NCI-H2227 (cell line): ENCODE measurements at regions not wholly inside any gene's neighbourhood (a gene's known extent, or its start where the extent isn't known, plus 50 kb on each side); places are given as distances from the start of the nearest gene placed in this dataset.

Source experiments
- DNase-seq: peaks from one replicate; lab custom pipeline; 2025; ENCODE audit not compliant: unreplicated experiment; lab: John Stamatoyannopoulos, UW

DNA sequence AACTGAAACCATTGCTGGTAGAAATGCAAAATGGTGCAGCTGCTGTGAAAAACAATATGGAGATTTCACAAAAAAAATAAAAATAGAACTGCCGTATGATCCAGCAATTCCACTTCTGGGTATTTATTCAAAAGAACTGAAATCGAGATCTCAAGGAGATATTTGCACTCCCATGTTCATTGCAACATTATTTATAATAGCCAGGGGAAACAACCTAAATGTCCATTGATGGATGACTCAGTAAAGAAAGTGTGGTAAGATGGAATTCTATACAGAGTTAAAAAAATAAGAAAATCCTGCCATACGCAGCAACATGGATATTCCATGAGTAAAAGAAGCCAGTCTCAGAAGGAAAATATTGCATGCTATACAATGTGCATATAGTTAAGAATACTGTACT lies 290.6 kb upstream of the GHITM start:
- no peak for DNase-seq

DNA sequence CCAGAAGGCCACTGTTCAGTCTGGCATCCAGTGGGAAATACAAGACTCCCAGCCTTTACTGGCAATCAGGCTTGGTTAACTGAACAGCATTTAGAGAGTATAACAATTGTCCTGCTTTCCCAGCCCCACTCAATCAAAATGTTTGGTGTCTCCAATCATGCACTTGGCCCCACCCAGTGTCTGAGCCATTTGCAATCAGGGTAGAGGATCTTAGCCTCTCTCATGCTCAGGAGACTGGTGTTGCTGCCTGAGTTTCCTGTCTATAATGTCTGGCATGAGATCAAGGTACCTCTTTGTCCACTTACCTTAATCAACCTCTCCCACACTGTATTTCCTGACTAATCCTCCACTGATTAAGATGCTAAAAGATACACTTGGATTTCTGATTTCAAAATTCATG lies 290.2 kb upstream of the GHITM start:
- DNase-seq = no peak

DNA sequence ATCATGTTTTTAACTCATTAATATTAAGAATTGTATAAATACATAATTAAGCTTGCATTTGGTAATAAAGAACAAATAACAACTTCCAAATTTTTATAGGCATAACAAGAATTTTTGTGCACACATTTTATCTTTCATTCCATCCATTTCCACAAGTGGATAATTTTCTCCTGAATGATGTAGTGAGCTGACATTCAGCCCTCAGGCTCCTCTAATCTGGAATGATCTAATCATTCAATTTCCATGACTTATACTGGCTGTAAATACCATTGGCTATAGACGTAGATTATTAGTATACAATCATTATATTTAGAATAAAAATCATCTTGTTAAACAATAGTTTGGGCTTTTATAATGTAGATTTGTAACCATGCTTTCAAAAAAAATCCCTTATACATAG lies 287.2 kb upstream of the GHITM start:
- DNase-seq = no peak

- no peak for DNase-seq
Observed at GRCh38 chr10:83862723-83863122, 276.6 kb upstream of the GHITM start.

DNA sequence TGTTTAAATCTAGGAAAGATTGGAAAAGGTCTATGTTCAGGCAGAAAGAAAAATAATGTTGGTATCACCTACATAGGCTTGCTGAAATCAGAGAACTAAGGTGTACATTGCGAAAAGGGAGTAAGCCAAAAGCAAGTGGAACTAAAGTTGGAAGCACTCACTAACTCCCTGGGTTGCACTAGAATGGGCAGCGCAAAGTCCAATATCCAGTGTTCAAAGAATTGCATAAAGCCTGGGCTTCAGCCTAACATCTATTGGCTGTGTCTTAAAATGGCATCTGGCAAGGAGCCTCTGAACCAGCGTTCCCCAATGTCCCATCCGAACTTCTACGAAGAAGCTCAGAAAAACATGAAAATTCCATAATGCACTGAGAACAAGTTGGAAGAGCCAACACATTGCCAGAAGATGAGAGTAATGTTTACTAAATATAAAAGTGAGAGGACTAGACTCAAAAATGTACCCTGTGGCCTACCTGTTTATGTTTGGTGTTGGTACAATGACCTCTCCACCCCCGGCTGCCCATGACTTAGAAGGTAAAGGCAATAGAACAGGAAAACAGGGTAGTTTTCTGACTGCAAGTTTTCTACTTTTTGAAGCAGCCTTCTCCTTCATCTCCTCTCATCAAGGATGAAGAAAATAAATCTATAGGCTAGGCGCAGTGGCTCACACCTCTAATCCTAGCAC lies 275.9 kb upstream of the GHITM start:
- DNase-seq = no peak

GRCh38 chr10:83869898-83870297 lies 269.4 kb upstream of the GHITM start:
- no peak for DNase-seq

DNA sequence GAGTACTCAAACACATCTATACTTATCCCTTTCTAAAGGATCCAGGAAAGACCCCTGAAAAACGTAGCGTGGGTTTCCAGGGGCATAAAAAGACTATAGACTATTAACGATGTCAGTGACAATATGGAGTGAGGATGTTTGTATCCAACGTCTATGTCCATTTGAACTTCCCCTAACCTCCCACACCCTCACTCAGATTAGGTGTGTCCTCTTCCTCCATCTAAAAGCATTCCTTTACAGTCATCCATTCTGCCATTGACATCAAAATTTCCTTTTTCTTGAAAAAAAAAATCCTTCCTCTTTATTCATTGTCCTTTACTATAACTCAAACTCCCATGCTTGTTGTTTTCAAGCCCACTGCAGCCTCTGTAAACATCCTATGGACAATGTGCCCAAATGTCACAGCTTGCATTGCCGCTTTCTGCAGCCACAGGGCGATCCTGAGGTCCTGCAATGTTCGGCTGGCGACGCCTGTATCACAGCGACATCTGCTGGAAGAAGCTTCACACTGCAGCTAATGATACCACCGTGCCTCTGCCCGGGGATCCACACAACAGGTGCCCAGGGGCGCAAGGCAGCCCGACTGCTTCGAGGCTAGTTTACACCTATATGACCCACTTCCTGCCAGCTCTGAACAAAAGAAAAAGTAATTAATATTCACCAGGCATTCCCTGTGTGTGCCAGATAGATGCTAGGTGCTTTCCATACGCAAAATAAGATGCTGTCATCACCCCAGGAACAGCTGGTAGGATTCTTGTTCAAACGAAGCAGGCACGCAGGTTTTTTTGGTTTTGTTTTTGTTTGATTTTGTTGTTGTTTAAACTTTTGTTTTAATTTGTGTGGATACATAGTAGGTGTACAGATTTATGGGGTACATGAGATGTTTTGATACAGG lies 267.9 kb upstream of the GHITM start:
- DNase-seq = peak; percentile 63

- DNase-seq = no peak
Observed at GRCh38 chr10:83880252-83880791, 259.0 kb upstream of the GHITM start.

- DNase-seq = no peak
Observed at GRCh38 chr10:83881661-83882060, 257.6 kb upstream of the GHITM start.

DNA sequence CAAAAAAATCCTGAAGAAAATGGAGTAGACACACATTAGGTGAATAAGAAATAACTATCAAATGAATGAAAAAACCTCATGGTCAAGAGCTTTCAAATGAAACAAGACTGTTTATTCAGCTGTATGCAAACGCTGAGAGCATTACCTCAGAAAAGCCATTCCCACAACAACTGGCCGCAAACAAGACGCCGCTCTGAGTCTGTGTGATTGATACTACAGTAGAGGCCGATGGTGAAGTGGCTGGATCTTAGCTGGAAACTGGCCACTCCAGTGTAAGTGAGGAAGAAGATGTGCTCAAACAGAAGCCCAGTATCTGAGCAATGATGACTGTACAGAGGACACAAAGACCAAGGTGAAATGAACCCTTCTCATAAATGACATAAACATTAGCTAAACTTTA lies 252.4 kb upstream of the GHITM start:
- no peak for DNase-seq

GRCh38 chr10:83892737-83893136 lies 246.6 kb upstream of the GHITM start:
- DNase-seq = no peak

- no peak for DNase-seq
Observed at GRCh38 chr10:83896219-83896618, 243.1 kb upstream of the GHITM start.

- DNase-seq = no peak
Observed at GRCh38 chr10:83897626-83898025, 241.7 kb upstream of the GHITM start.

DNA sequence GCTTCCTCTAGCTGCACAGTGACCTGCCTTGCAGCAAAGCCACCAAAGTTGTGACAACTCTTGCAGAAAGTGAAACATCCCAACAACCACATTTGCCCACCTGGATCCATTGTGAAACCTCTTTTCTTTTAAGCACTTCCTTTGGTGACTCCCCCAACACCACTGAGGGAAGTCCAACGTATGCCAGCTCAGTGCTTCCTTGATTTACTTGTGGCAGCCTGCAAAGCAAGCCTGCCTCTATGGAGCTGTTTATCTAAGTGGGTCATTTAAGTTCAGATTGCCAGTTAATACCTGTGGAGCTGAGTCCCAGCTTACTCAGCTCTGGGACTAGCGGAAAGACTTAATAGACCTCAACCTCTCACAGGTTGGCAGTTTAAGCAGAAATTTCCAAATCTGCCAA lies 230.8 kb upstream of the GHITM start:
- no peak for DNase-seq

GRCh38 chr10:83909001-83909400 lies 230.3 kb upstream of the GHITM start:
- peak; percentile 75 for DNase-seq

- no peak for DNase-seq
Observed at GRCh38 chr10:83915801-83916200, 223.5 kb upstream of the GHITM start.

- DNase-seq = no peak
Observed at GRCh38 chr10:83917537-83918506, 221.5 kb upstream of the GHITM start.

DNA sequence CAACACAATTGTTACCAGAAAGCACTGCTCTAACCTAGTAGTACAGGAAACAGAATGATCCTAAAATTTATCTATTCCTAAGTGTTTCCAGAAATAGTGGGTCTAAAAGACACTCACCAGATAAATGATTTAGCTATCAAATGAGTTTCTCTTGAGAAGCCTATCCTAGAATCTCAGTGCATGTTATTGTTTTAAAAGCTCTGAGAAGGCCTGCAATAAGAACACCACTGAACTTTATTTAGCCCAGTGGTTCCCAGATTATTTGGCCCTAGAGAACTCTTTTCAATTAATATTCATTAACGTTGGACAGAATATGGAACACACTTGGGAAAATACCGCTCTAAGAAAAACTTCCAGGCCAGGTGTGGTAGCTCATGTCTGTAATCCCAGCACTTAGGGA lies 220.1 kb upstream of the GHITM start:
- DNase-seq = no peak

DNA sequence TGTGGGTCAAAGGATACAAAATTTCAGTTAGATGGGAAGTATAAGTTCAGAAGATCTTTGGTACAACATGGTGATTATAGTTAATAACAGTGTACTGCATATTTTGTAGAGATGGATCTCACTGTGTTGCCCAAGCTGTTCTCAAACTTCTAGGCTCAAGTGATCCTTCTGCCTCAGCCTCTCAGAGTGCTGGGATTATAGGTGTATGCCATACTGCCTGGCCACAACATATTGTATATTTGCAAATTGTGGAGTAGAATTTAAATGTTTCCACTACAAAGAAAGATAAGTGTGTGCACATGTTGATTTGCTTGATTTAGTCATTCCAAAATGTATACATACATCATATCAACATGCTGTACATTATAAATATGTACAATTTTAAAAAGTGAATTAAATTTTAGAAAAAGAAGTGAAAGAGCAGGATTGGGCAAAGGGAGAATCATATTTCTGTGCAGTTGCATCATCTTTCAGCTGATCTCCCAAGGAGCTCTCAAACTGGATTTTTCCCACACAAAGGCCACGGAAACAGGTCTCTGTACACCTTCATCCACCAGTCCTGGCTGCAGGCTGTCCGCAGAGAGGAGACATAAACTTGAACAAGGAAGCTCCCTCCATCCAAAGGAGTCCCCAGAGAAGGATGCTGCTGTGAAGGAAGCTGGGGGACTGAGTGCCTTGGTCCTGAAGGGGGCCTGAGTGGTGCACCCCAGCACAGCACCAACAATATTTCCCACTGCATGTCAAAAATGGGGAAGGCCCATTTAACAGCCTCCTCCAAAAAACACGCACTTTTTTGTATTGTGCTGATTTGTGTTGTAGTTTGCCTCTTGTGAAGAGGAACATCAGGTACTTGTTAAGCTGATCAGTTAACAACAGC lies 217.1 kb upstream of the GHITM start:
- DNase-seq = no peak

DNA sequence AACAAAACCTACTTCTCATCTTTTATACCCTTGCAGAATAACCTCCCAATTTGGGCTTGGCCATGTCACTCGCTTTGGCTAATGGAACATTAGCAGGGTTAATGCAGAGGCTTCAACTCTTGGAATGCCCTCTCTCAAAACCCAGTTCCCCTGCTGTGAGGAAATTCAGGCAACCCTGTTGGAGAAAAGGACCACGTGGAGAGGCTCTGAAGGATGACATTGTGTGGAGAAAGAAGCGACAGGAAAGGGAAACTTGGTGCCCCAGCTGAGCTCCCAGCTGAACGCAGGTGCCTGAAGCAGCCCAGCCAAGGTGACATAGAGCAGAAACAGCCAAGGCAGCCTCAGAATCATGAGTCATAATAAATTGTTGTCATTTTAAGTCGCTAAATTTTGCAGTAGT lies 214.2 kb upstream of the GHITM start:
- no peak for DNase-seq
